Fibroblast of skin of scalp (primary cell): ENCODE measurements at regions not wholly inside any gene's neighbourhood (a gene's known extent, or its start where the extent isn't known, plus 50 kb on each side); places are given as distances from the start of the nearest gene placed in this dataset.

ENCODE experiments used
- DNase-seq: peaks from one replicate; pipeline ENCODE4 v3.0.0-alpha.2; 2013

DNA sequence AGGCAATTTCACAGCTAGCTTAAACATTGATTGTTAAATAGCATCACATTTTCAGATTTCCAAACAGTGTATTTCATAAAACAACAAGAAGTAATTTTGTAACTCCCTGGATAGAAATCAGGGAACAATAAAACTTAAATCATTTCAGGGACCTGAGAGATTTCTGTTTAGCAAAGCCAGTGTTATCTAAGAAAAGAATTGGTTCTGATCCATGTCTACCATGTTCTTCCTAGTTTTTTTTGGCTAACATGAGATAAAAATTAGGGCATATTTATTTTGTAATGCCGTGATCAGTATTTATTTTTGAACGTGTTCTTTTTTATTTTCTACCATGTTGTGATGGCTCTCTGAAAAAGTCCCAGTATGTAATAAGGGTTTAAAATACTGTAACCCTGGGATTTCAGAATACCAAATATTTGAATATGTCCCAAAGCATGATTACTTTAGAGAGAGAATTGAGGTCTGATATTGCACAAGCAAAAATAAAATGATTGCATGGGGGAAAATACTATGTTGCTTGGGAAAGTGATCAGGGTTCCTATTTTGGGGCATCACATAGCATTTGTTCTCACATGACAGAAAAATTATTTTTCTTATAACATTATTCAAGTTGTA lies 188.7 kb upstream of the CEP162 start:
- DNase-seq: no peak

DNA sequence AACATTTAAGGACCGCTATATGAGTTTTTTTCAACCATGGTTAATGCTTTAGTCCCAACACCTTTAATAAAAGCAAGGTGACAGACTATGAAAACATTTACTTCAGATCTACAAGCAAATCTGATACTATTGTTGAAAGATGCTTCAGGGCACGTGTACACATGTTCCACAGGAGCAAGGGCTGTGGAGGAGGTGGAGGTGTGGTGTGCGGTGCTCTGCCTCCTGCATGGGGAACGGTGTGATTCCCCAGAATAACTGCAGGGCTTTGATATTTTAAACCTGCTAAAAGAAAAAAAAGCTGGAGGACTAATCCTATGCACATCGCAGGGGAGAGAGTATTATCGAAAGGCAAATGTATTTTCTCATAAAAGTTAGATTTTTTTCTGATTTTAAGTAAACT lies 188.1 kb upstream of the CEP162 start:
- no peak for DNase-seq

DNA sequence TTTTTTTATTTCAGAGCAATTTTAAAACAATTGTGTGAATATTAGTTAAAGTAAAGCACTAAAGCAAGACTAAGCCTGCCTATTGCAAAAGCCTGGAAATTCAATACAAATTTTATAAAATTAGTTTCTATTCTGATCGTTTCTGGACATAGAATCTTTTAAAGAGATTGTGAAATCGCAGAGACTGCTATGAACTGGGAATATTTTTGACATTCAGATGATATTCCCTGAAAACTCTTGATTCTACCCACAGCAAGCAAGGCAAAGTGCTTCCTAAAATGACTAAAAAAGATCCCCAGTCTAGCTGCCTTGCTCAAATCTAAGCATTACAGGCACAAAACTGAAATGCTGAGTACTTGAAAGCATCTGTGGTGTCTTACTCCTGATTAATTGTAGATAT lies 187.6 kb upstream of the CEP162 start:
- no peak for DNase-seq

DNA sequence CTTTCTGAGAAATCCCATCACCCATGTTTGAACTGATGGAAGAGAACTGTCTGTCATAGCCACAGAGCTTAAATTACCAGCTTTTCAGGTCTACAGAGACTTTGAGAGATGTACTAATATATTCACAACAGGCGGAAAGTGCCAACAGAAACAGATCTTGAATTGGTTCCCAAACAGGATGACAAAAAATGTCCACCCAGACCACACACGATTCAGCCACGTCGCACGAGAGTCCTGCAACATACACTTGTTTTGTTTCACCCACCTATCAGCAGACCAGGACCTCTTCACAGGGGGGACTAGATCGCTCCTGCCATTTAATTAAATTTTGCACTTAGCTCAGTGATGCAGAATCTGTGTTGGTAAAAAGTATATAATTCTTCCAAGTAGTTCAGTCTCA lies 187.1 kb upstream of the CEP162 start:
- no peak for DNase-seq

DNA sequence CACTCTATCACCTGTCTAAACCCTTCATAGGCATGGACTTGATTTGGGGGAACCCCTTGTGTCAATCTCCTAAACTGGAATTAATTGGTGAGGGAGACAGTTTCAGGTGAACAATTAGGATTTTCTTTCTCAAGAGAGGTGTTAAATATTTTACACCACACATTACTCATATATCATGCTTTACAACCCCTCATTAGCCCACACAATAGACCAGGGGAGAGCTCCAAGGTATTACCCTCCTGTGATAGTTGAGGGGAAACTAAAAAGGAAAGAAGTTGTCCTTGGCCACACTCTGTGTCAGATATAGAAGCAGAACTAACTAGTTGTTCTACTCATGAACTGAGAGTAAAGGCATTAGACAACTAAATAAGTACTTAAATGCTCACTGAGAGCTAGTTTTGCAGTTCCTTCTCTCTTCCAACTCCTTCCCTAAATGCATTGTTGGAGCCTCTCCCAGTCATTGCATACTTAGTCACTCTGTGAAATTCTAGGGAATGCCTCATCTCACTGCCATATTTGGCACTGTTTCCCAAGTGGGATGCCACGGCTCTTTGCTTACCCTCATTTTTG lies 183.7 kb upstream of the CEP162 start:
- peak; percentile 92 for DNase-seq

DNA sequence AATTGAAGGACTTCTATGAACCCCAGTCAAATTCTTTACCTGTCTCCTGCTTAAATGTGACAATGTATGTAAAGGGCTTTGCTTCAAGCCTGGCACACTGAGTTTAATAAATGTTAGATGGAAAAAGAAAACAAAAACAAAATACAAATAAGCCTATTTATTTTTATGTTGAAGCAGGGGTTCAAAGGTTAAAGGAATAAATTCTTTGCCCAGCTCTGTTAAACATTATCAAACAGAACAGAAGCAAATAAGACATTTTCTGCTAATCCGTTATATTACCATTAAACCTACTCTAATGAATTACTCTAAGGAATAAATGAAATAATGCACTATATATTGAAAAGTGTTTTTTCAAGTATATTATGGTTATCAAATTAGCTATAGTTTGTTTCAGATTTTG lies 182.5 kb upstream of the CEP162 start:
- DNase-seq: no peak

DNA sequence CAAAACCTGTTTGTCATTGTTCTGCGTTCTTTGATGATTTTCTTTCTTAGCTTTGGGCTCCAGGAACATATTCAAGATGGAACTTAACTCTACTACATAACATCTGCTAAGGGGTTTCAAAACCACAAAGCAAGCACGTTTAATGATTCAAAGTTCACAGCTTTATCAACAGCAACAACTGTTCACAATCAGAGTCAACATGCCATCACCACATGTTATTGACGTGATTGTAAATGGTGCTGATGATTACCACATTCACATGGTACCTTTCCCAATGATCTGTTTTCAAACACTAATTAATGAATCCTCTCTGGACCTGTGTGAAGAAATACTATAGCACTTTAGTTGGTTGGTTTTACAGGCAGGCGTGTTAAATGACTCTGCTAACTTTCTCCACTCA lies 180.6 kb upstream of the CEP162 start:
- no peak for DNase-seq

DNA sequence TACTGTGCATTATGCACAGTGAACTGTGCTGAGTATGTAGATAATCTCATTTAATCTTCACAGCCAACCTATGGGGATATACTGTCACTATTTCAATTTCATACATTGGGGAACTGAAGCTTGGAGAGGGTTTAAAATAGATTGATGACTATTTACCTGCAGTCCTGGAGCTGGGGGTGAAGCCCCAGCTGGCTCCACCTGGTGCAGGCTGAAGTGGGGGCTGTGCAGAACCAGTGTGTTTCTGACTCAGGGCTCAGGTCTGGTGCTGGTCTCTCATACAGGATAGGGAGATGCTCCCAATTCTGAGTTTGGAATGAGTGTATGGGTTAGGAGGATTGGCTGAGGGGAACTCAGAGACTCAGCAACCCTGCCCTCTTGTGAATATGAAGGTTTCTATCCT lies 176.1 kb upstream of the CEP162 start:
- DNase-seq: no peak

DNA sequence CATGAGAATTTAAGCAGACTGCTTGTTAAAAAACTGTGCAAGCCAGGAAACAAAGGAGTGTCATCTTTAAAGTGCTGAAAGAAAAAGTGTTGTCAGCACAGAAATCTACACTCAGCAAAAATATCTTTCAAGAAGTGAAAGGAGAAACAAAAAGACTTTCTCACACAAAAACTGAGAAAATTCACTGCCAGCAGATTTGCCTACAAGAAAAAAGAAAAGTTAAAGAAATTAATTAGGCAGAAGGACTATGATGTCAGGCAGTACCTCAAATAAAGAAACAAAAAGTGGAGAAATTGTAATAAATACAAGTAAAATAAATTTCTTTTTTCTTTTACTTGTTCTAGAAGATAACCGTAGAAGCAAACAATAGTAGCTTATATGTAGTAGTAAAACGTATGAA lies 171.6 kb upstream of the CEP162 start:
- no peak for DNase-seq

DNA sequence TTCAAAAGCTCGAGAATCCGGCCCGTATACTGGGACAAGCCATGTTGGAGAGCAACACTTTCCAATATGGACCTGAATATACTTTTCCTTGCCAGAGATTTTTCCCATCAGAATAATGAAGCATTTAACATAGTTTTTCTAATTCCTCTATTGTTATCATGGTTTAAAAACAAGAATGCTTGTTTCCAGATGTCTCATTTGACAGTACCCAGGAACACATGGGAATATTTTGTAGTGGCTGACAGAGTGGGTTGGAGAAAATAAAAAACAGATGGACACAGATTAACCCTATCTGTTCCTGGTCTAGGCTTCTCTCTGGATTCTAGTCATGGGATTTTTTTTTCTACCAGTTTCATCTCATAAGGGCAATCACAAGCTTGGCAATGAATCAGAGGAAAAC lies 164.8 kb upstream of the CEP162 start:
- peak; percentile 52 for DNase-seq

DNA sequence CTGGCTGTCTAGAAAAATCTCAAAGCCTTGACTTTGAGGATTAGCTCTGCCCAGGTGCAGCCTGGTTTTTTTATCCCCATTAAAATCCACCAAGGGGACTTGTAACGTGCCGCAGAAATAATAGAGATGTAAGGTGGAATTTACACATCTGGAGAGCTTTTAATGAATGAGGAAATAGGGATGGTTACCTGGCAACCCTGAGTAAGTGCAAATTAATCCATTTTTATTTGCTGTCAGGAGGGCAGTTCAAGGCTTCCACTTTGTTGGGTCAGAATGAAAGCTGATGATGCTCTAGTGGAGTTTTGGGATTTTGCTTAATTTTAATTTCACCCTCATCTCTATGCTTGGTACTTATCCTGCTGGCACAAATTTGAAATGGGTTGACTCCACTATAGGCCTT lies 163.4 kb upstream of the CEP162 start:
- DNase-seq: no peak

DNA sequence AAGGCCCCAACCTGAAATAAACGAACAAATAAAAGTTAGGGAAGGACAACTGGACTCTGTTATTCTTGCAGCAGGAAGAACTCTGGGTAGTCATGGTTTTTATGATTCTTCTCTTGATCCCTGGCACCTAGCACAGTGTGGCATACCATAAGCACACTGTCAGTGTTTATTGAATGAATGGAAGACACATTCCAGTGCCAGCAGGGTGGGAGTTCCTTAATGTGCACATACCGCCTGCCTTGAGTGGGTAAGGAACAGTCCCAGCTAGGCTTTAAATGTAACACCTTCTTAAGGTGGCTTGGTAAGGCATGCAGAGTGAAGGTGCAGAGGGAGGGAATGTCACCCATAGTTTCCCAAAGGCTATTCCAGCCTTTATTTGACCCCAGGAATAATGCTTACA lies 162.9 kb upstream of the CEP162 start:
- peak; percentile 15 for DNase-seq

DNA sequence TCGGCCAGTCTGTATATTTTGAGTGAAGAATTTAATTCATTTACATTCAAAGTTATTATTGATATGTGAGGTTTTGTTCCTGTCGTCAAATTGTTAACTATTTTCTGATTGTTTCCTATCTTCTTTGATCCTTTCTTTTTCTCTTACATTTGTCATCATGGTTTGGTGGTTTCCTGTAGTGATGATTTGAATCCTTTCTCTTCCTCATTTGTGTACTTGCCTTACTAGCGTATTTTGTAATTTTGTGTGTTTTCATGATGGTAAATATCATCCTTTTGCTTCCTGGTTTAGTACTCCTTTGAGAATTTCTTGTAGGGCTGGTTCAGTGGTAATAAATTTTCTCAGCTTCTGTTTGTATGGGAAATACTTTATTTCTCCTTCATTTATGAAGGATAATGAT lies 151.7 kb upstream of the CEP162 start:
- DNase-seq: no peak

DNA sequence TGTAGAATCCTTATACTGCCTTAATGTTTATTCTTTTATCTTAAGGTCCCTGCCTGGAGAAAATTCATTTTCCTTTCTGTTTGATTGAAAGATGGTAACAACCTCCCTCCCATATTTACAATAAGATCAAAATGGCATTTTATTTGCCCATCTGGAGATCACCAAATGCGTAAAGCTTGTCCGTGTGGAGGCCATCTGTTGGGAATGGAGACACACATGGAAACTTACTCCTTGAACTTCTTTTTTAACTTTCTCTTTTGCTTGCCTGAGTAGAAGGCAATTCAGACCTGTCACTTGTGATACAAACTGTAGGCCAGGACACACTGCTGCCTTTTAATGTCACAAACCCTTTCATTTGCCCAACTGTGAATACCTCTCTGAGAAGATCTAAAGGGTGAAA lies 144.8 kb upstream of the CEP162 start:
- no peak for DNase-seq

DNA sequence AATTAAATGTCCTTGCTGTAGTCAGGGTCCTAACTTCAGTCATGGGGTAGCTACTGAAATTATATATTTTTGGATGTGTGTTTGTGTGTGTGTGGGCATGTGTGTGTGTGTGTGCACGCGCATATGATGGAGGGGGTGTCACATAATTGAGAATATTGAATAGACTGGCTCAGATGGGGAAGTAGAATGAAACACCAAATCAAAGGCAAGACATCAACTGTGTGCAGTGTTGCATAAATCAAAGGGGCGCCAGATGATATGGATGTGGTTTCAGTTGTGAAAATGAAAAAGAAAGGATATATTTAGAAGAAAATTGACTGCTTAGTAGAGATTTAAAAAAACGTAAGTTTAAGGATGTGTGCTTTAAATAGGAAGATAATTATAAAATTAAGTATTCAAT lies 144.2 kb upstream of the CEP162 start:
- DNase-seq: no peak

DNA sequence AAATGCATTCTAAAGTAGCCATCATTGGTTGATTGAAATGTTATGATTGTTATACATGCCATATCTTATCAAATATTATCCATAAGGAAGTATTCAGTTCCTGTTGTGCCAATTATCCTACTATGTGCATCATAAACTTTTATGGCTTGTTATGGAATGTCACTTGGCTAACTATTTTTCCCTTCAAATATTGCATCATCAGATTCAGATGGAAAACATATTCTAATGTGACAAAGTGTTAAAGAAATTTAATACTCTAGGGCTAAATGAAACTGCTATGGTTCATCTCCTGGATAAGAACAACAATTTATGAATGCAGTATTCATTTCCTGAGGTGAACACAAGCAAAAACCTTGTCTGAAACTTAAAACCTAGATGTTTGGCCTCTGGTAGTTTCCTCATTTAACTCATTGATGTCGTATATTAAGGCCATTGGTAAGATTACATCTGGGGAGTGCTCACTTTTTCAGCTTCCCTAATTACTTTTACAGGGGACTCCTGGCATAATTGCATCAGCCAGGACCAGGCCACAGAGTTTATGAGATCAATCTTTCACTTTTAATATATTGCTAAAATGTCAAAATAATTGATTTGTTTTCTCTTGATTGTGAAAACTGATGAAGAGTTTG lies 134.9 kb upstream of the CEP162 start:
- DNase-seq: no peak

DNA sequence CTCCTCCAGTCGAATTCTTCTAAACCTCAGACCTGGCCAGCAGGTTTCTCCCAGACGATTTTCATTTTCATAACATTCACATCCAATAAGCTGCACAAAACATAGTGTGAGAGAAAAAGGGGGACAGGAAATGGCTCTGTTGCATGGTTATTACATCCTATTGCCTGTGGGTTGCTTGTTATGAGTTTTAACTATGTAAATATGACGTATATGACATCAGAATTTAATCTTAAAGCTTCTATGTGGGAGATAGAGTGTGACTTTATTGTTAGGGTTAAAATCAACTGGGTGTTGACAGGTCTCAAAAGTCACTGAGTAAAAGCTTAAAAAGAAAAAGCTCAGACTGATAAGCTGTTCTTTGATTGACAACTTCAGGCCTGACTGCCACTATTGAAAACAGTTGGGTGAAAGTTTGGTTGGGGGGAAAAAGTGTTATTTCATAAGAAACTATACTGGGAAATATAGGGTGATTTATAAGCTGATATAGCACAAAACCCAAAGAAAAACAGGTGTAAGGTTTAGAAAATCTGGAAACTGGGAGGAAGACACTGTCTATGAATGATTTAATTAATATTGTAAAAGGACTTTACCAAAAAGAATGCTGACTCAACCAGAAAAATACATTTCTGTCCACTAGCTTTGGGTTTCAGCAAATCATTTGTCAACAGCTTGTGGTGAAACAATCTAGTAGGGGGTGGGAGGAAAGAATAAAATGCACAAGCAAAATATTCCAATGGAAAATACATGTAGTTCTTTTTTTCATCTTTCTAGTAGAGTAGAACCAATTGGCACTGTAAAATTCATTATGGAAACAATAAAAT lies 134.1 kb upstream of the CEP162 start:
- peak; percentile 7 for DNase-seq

DNA sequence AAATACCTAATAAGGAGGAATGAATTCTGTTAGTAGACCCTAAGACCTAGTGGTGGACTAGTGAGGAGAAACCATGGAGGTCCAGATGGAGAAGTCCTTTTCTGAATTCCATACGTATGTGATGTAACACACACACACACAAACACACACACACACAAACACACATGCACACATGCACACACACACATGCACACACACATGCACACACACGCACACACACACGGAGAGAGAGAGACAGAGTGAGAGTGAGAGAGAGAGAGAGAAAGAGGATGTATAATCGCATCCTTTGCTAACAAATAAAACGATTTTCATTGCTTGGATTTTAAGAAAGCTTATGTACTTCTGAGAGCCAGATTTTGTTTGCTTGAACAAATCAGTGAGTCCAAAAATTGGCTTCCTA lies 132.6 kb upstream of the CEP162 start:
- DNase-seq: no peak

DNA sequence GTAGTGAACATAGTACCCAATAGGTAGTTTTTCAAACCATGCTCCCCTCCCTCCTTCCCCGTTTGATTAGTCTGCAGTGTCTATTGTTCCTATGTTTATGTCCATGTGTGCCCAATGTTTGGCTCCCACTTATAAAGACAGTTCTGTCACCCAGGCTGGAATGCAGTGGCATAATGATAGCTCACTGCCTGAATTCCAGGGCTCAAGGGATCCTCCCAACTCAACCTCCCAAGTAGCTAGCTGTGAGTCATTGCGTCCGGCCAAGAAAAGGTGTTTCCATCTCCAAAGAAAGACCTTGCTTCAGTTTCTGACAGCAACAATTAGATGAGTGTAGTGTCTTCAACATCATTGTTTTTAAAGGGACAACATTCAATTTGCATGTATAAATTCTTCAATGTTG lies 131.1 kb upstream of the CEP162 start:
- DNase-seq: no peak

DNA sequence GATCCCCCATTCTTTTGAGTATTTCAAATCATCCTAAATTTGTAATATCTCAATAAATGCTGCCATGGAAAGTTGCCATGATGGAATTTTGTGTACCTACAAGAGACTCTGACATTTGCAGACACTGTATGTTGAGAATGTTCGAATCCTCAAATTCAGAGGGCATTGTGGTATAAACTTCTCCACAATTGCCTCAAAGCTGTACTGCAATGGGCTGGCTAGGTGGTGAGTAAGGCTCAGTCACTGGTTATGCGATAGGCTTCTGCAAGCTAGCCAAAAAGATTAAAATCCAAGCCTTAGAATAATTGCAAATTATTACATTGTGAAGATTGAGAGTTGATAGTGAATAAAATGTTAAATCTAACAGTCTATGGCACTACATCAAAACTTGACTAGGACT lies 130.2 kb upstream of the CEP162 start:
- no peak for DNase-seq

DNA sequence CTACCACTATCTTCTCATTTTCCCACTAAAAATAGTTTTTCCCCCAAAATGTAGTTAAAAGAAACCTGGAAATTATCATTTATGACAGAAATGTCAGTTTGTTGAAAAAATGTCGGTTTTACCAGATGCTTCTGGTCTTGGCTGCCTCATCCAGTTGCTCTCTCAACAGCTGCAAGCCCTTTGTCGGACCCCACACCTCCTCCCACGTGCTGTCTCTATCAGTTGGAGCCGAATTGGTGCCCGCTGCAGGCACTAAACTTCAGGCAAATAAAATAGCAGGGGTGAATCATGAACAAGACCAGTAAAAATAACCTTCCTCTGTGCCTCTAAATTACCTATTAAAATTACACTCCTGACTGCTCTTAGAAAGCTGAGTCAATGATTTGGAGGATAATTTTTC lies 129.5 kb upstream of the CEP162 start:
- no peak for DNase-seq

DNA sequence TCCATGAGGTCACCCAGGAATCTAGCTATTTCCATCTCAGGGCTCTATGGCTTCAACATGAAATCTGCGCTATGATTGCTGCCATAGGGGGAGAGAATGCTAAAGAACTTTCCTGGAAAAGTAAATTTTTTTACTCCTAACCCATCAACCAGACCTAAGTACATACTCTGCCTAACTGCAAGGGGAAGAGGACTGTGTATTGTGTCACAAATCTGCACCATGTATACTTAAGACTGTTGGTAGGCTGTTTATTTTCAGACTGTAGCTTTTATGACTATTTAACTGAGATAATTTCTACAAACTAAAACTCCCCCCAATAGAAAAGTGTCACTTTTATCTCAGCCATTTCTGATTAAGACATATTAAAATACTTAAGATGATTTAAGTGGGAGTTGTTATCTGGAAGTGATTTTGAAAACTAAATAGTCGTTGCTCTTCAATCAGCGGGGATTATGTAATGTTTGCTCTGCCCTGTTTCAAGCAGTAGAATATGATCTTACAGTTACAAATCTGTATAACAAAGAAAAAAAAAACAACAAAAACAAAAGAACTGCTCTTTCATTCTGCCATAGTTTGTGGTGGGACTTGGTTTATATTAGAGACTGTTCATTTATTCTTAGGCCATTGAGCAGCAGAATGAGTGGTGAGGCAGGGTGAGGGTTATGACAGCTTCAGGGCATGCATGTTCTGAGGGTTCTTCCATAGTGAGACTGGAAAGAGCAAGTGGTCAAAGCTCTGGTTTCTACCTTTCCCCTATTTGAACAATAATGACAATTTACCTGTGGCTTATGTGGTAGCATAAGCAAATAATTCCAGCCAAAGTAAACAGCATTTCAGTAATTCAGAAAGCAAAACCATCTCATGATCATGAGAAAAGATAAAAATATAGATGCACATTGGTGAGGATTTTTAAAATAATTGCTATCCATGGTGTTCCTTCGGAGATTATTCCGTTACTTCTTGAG lies 126.3 kb upstream of the CEP162 start:
- no peak for DNase-seq

DNA sequence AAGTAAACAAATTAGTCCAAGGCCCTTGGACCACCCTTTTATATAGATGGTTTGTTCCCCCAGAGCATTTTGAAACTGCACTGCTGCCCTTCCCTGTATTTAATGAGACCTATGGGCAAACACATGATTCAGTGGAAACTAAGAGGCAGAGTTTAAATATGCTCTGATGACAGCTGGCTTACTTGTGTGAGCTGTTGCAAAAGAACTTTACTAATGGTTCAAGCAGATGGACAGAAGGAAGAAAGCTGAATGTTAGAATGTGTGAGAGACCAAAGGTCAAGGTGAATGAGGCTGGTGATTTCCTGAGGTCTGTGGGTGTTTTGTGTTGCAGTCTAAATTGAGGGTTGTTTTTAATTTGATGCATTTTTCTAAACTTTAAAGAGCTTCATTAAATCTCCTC lies 123.0 kb upstream of the CEP162 start:
- no peak for DNase-seq
